HG02759 (cell line): ENCODE measurements at regions not wholly inside any gene's neighbourhood (a gene's known extent, or its start where the extent isn't known, plus 50 kb on each side); places are given as distances from the start of the nearest gene placed in this dataset.
A peak's percentile ranks its signal among the peaks of the same experiment; 100 is the strongest.
"Not testable (repeated sequence)": the region's sequence is repeated elsewhere in the genome, so short reads cannot be mapped to it uniquely, and the experiment has no call there.

ENCODE experiments used
- ATAC-seq: cut with Tn5 transposase; IDR thresholded peaks from one replicate; pipeline ENCODE4 v1.9.1; 2021; ENCODE audit warnings: mild to moderate bottlenecking, moderate library complexity; ENCODE audit not compliant: unreplicated experiment

DNA sequence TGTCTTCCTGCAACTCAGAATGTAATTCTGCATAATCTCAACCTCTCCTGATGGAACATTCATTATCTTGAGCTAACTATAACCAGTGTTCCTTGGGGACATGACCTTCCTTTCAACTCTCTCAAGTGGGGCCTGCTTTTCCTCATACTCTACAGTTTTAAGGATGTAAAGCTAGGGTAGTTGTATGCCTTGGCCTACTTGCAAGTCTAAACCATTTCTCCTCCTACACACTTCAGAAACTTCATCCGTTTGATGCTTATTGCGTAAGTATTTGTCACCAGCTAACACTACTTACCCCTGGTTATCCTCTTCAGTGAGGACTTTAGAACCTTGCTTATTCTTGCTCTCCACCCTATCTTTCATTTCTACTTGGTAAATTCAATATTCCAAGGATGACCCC is 548.9 kb downstream of the HINT1 start:
- ATAC-seq: no peak

- ATAC-seq: no peak
Observed at GRCh38 chr5:130605234-130605633, 559.8 kb downstream of the HINT1 start.

- not testable (repeated sequence) for ATAC-seq
Observed at GRCh38 chr5:130596647-130597046, 568.4 kb downstream of the HINT1 start.

- no peak for ATAC-seq
Observed at GRCh38 chr5:130580264-130580663, 584.8 kb downstream of the HINT1 start.

DNA sequence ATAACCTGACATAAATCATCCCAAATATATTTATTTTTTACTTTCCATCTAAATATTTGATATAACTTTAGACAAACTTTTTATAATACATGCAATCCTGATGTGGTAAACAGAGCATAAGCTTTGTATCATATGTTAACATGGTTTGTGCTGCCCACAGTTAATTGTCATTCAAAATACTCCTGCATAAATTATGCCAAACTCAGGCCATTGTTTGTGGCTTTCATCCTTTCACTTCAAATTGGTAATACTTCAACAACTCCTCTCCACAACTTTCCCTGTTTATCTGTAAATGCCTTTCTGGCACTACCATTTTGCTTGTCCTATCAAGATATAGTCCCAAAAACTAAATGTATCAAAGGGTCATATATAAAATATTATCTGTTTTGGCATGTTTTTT is 586.7 kb downstream of the HINT1 start:
- no peak for ATAC-seq

DNA sequence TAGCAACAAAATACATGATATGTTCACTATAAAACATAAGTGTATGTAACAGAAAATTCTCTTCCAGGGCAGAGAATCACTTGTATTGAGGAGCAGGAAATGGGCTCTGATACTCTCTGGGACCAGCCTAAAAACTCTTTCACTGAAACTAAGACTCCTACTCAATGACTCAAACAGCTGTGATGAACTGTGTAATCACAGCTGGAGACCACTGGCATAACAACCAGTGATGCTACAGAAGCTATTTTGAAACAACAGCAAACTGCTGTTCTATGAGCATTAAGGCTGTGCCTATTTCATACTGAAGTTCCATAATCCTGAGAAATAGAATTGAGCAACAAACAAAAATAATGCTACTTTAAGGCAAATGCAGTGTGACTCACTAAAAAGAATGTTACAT is 594.0 kb downstream of the HINT1 start:
- no peak for ATAC-seq

DNA sequence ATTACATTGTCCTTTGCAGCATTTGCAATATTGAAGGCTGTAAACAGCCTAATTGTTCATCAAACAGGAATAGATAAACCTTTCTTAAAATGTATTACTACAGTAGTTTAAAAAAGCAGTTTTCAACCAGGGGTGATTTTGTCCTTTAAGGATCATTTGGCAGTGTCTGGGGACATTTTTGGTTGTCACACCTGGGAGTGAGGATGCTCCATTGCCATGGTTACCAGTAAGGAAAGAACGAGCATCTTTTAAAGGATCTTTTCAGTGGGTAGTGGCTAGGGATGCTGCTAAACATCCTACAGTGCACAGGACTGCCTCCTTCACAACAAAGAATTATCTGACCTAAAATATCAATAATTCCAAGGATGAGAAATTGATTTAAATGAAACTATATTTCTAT is 596.3 kb downstream of the HINT1 start:
- no peak for ATAC-seq

DNA sequence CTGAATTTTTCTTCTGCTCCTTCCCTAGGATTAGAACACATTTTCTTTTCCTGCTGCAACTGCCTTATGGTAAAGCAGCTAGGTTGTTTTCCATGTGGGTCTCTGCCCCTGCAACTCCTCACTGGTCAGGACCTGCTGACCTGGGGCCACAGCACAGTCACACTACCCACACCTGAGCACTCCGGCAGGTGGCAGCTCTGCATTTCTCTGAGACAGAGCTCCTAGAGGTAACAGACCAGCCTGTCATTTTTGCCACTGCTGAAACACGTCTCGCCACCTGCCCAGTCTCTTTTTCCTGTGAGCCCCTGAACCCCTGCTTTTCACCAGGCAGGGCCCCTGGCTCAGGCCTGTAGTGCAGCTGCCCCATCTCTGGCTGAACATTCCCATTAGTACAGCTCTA is 609.6 kb downstream of the HINT1 start:
- ATAC-seq: no peak

GRCh38 chr5:130550562-130550928 is 614.5 kb downstream of the HINT1 start:
- no peak for ATAC-seq

DNA sequence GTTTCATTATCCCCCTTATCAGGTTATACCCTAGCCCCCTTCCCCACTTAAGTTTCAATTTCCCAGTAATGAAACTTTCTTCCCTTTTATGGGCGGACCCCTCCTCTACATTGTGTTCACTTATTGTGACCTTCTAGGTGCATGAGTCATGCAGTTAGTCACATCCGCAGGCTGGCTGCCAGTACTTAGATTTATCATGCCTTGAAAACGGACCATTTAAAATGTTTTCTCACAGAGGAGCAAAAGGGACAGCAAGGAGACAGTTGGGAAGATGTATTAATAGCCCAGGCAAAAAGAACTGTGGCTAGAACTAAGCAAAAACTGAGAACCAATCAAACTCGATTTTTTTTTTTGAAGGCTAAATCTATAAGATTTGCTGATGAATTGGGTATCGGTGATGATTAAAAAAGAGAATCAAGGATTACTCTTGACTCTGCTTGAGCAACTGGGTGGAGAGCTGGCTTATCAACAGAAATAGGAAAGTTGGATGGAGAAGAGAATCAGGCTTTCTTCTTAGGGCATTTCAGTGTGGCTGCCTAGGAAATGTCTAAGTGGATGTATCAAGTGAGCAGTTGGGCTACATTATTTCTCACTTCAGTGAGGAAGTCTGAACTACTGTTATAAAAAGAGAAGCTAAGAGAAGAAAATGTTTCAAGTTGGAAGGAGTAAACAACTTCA is 615.0 kb downstream of the HINT1 start:
- ATAC-seq: no peak

DNA sequence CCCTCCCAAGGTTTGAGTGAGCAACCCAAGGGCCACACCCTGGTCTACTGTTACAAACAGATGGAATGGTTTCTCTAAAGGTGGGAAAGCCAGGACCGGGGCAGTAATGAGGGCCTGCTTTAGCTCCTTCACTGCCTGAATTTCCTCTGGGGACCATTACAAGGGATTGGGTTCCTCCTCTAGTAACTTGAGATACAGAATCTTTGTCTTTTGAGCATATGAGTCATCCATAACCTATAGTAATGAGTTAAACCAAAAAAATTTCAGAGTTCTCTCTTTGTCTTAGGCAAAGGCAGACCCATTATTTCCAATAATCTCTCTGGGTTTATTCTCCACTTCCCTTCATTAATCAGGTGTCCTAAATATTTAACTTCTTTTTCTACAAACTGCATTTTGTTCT is 618.8 kb downstream of the HINT1 start:
- ATAC-seq: no peak

DNA sequence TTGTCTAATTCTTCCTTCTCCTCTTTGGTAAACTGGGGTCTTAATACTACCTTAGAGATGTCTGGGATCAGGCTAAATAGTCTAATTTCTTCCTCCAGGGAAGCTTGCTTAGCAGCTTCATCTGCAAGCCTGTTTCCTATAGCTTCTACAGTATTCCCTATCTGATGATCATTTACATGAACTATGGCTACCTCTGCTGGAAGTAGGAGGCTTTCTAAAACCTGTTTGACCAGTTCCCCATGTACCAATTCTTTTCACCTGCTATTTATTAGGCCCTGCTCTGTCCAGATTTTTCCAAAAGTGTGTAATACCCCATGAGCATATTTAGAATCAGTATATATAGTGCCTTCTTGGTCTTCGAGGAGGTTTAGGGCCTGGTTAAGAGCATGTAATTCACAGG is 619.8 kb downstream of the HINT1 start:
- no peak for ATAC-seq

DNA sequence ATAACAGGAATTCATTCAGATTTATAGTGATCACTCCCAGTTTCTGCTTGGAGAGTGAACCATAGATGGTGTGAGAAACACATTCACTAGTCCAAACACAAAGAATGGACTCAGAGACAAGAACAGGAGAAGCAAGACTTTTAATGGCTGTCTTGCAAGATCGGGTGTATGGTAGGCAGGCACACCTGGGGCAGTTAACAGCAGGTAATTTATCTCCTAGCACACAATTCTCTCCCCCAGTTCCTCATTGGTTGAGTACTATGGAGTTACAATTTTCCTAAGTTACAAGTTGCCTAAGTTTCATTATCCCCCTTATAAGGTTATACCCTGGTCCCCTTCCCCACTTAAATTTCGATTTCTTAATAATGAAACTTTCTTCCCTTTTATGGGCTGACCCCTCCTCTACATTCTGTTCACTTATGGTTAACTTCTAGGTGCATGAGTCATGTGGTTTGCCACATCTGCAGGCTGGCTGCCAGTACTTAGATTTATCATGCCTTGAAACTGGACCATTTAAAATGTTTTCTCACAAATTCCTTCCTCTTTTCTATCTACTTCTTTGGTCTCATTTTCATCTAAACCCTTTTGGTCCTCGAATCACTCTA is 623.3 kb downstream of the HINT1 start:
- ATAC-seq: peak; percentile 68

GRCh38 chr5:130536691-130537090 is 628.4 kb downstream of the HINT1 start:
- ATAC-seq: no peak

DNA sequence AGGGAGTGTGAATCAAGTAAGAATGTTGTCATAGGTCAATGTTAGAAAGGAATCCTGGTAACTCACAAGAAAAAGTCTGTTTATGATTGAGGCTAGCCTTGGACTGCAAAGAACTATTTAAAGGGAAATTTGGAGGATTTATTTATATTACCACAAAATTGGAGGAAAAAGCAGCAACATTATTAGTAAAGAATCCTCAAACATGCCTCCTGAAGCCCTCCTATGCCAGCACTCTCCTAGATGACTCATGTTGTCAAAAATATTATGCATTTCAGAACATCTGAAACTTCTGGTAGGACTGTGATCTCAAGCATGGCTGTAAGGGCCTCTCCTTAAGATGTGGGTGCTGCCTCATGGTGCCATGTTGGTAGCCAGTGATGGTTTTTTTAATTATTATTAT is 628.5 kb downstream of the CHSY3 start:
- no peak for ATAC-seq

DNA sequence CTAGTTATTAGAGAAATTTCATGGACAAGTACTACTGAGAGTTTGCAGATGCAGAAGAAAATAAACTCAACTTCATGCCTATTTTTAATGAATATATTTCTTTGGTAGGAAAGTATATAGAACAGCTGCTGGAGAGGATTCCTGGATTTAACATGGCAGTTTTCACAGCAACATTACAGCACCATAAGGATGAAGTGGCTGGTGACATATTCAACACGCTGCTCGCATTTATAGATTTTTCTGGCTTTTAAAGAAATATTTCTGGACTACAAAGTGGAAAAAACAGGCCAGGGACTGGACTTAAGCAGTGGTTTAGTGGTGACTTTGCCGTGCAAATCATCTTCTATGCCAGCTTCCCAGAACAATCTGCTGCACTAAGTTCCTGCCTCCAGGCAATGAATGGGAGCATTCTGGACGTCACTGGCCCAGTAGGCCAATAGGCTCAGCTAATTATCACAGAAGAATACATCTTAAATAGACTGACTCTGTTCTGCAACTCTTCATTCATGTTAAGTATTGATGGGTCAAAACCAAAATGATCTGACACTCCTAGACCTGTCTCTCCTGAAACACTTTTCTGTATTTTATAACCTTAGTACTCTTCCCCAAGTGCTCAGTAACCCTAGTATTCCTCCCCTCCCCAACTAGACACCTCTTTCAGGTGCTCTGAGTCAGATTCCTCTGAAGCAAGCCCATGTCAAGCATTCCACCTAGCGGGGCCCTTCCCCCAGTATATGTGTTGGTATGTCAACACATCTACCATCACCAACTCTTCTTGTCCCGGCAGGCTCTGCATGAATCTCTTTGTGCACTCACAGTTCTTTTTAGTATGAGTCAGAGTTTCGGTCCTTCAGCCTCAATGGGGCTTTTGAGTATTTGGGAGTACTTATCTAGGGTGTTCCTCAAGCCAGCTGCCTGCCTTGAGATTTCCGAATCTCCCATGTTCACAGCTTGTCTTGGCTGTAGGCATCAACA is 625.5 kb downstream of the CHSY3 start:
- no peak for ATAC-seq

DNA sequence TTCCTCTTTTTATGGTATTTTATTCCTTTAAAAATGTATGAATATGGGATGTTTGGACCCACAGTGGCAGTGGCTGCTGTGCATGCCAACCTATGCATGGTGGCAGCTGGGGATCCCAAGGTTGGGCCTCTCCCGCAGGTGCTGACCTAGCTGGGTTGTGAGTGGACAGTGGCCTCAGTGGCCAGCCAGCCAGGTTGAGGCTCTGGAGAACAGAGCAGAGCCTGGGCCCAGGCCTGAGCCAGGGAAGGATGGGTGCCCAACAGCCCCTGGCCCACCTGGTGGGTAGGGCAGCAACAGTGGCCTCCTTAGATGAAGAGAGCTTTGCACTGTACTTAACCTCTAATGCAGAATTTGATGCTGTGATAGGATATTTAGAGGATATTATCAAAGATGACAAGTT is 624.8 kb downstream of the CHSY3 start:
- ATAC-seq: no peak

- ATAC-seq: no peak
Observed at GRCh38 chr5:130528474-130528873, 624.2 kb downstream of the CHSY3 start.

DNA sequence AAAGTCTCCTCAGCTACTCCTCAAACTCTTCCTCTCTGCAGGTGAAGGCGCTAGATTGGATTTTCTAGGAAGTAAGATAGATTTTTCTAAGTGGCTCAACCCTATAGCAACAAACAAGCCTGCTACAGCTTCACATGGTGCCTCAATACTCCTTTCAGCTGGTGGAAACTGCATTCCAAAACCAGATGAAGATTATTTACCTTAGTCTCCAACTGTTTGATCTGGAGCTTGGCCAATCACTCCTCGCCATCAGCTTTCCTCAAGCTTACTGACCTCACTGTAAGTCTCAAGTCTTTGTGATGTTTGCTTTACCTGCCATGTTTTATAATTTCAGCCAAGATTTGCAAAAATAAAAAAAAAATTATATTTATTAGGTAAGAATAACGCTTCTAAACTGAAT is 622.4 kb downstream of the CHSY3 start:
- ATAC-seq: no peak

- no peak for ATAC-seq
Observed at GRCh38 chr5:130520211-130520610, 615.9 kb downstream of the CHSY3 start.

GRCh38 chr5:130514984-130515690 is 610.9 kb downstream of the CHSY3 start:
- ATAC-seq: no peak
